PC-9 (cell line): ENCODE measurements at regions not wholly inside any gene's neighbourhood (a gene's known extent, or its start where the extent isn't known, plus 50 kb on each side); places are given as distances from the start of the nearest gene placed in this dataset.

Experiments
- BruUV-seq: library from RNA; stranded (reverse); fragments of 400-500 nt; replicated peaks from 2 replicates; lab custom pipeline; 2021; lab: Mats Ljungman, UMichigan
- CTCF ChIA-PET: fragments of 300-600 bp; sonication (Branson Sonifier 250); formaldehyde crosslinking; loops from one replicate; lab custom pipeline; 2022; ENCODE audit warnings: antibody characterized with exemption; lab: Charles Lee
- POLR2A ChIA-PET: fragments of 300-600 bp; sonication (Branson Sonifier 250); formaldehyde crosslinking; loops from one replicate; lab custom pipeline; 2022; ENCODE audit warnings: antibody characterized with exemption; ENCODE audit not compliant: unreplicated experiment; lab: Charles Lee
- DNase-seq, 2 experiments: peaks; one replicate each; pipeline versions ENCODE4 v3.0.0 to v3.0.0-alpha.2; 2015 to 2022; ENCODE audit warnings: mixed read lengths in 1 of 2
- H2AFZ ChIP-seq: fragments of 200-600 bp; sonication (generic); 2 replicates; pipeline ENCODE4 v1.8.1; 2017; ENCODE audit warnings: antibody characterized with exemption
- H3F3A ChIP-seq: fragments of 200-600 bp; sonication (generic); 2 replicates; pipeline ENCODE4 v1.8.1; 2017; ENCODE audit warnings: antibody characterized with exemption, mild to moderate bottlenecking, low read depth; ENCODE audit not compliant: insufficient read depth
- H3K27ac ChIP-seq: fragments of 200-600 bp; sonication (generic); 2 replicates; pipeline ENCODE4 v1.6.1; 2016; ENCODE audit warnings: mixed run types
- H3K27me3 ChIP-seq: fragments of 200-600 bp; sonication (generic); 2 replicates; pipeline ENCODE4 v1.6.1; 2016; ENCODE audit warnings: low read depth, mixed run types; ENCODE audit not compliant: insufficient read depth
- H3K36me3 ChIP-seq: fragments of 200-600 bp; sonication (generic); 2 replicates; pipeline ENCODE4 v1.6.1; 2016; ENCODE audit warnings: low read depth, mixed run types
- H3K4me1 ChIP-seq: fragments of 200-600 bp; sonication (generic); replicated peaks from 2 replicates; pipeline ENCODE4 v1.6.1; 2016; ENCODE audit warnings: mixed run types; ENCODE audit not compliant: insufficient read depth
- H3K4me2 ChIP-seq: fragments of 200-600 bp; sonication (generic); 2 replicates; pipeline ENCODE4 v1.6.1; 2017; ENCODE audit warnings: mixed run types
- H3K4me3 ChIP-seq: fragments of 200-600 bp; sonication (generic); 2 replicates; pipeline ENCODE4 v1.6.1; 2016; ENCODE audit warnings: mixed run types
- H3K79me2 ChIP-seq: fragments of 200-600 bp; sonication (generic); 2 replicates; pipeline ENCODE4 v1.6.1; 2017; ENCODE audit warnings: low read depth, mixed run types
- H3K9me2 ChIP-seq: fragments of 200-600 bp; sonication (generic); 2 replicates; pipeline ENCODE4 v1.8.1; 2017; ENCODE audit warnings: mild to moderate bottlenecking; ENCODE audit not compliant: insufficient read depth
- H3K9me3 ChIP-seq: fragments of 200-600 bp; sonication (generic); 2 replicates; pipeline ENCODE4 v1.8.1; 2016; ENCODE audit warnings: low read depth; ENCODE audit not compliant: insufficient read depth
- H4K20me1 ChIP-seq: fragments of 200-600 bp; sonication (generic); 2 replicates; pipeline ENCODE4 v1.8.1; 2017; ENCODE audit not compliant: insufficient read depth
- EZH2 ChIP-seq: fragments of 200-600 bp; sonication (generic); IDR thresholded peaks from 2 replicates; pipeline ENCODE4 v1.8.0; 2017; ENCODE audit warnings: antibody characterized with exemption, low read depth
- intact Hi-C: fragments of 100-400 bp; cut with micrococcal nuclease; formaldehyde crosslinking; loops from one replicate; pipeline ENCODE4 v1.10.0; 2022; ENCODE audit not compliant: unreplicated experiment
- TF ChIP-seq, protein P1 (sequence below): fragments of 200-600 bp; sonication (generic); conservative IDR thresholded peaks from 2 replicates; pipeline ENCODE4 v1.6.1; 2017; ENCODE audit warnings: mixed run types, antibody characterized with exemption, mild to moderate bottlenecking, moderate library complexity

DNA sequence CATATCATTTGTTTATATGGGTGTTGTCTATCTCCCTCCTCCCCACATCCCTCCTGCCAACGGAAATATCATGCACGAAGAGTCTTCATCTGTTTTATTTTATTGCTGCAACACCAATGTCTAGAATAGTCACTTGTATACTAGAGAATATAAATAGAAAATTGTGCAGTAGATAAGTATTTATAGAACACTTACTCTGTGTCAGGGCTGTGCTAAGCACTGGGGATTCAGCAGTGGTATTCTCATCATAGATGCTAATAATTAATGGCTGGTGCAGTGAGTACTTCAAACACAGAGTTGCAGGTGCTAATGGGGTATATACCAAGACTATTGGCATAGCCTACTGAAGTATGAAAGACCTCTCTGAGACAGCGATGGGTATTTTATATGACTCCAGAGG, 353.5 kb upstream of the CDH6 start:
- Histone ChIP-seq H3K4me2 (no peak overlapping the region), H4K20me1 (no peaks in the 10 kb centered on the region), H3K27me3 (no peaks in the 10 kb centered on the region), H3K36me3 (no peaks in the 10 kb centered on the region), H3K9me3 (no peaks in the 10 kb centered on the region), H3K79me2 (no peaks in the 10 kb centered on the region), H3K27ac (no peak overlapping the region), H3K4me1 (no peaks in the 10 kb centered on the region), H3F3A (no peaks in the 10 kb centered on the region), H2AFZ (no peak overlapping the region), H3K9me2 (no peaks in the 10 kb centered on the region), H3K4me3 (no peak overlapping the region)
- no peak for DNase-seq
- no TSS peak for BruUV-seq
- POLR2A ChIA-PET: interaction anchor here (0.7 kb wide), 1 partner anchor 54 kb away, joined by 3 read pairs; no protein-coding TSS in a partner anchor
- intact Hi-C loops: no loop called here
- TF ChIP-seq, protein P1, sequence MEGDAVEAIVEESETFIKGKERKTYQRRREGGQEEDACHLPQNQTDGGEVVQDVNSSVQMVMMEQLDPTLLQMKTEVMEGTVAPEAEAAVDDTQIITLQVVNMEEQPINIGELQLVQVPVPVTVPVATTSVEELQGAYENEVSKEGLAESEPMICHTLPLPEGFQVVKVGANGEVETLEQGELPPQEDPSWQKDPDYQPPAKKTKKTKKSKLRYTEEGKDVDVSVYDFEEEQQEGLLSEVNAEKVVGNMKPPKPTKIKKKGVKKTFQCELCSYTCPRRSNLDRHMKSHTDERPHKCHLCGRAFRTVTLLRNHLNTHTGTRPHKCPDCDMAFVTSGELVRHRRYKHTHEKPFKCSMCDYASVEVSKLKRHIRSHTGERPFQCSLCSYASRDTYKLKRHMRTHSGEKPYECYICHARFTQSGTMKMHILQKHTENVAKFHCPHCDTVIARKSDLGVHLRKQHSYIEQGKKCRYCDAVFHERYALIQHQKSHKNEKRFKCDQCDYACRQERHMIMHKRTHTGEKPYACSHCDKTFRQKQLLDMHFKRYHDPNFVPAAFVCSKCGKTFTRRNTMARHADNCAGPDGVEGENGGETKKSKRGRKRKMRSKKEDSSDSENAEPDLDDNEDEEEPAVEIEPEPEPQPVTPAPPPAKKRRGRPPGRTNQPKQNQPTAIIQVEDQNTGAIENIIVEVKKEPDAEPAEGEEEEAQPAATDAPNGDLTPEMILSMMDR: no peak
- TF ChIP-seq EZH2: no peak
- CTCF ChIA-PET: no interaction called here

DNA sequence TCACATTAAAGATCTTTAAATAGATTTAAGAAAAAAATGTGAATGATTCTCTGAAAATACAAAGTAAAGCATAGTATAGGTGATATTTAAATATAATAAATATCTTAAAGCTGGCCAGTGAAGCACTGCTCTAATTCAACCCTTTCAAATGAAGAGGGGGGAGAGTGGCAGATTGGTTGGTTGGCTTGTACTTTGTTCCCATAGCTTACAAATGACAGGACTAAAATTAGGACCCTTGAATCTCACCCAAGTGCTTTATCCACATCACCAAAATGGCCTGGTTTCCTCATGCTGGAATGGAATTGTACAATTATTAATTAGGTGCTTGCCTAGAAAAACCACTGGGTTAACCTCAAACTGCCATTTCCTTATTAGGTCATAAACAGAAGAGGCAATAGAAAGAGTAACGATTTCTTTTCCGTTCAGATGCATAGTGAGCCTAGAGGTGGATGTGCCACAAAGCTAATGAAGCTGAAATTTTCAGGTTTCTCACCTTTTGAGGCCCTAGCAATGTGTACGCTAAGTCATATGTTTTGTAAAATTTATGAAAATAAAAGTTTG, 354.5 kb upstream of the CDH6 start:
- no peak for DNase-seq
- H2AFZ ChIP-seq: no peak overlapping the region; the same call in 1 of the 2 replicates
- H3F3A ChIP-seq: no peaks in the 10 kb centered on the region
- no peaks in the 10 kb centered on the region for H3K79me2 ChIP-seq
- ChIA-PET POLR2A (no interaction called here), CTCF (no interaction called here)
- H3K9me3 ChIP-seq: no peaks in the 10 kb centered on the region
- H3K36me3 ChIP-seq: no peaks in the 10 kb centered on the region
- no peaks in the 10 kb centered on the region for H3K4me1 ChIP-seq
- H3K4me3 ChIP-seq: no peak overlapping the region
- H4K20me1 ChIP-seq: no peaks in the 10 kb centered on the region
- no peaks in the 10 kb centered on the region for H3K9me2 ChIP-seq
- TF ChIP-seq EZH2: no peak
- TF ChIP-seq, protein P1: no peak
- intact Hi-C loops: no loop called here
- H3K4me2 ChIP-seq: no peak overlapping the region
- H3K27ac ChIP-seq: no peak overlapping the region
- no peaks in the 10 kb centered on the region for H3K27me3 ChIP-seq
- no TSS peak for BruUV-seq

DNA sequence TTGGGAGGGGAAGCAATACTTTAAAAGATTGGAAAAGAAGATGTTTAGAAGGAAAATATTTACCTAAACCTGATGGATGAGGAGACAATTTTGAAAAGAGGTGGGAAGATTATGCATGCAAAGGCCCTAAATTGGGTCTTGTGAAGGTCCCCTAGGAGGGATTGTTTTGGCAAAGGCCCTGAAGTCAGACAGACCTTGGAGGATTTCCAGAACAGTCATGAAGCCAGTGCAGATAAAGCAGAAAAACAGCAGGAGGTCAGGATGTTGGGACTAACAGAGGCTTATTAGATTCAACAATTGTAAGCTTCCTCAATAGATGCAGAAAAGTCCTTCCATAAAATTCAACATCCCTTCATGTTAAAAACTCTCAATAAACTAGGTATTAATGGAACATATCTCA, 361.0 kb upstream of the CDH6 start:
- Histone ChIP-seq H3K4me3 (no peak overlapping the region), H3K9me2 (no peaks in the 10 kb centered on the region), H3K27me3 (no peaks in the 10 kb centered on the region), H4K20me1 (no peaks in the 10 kb centered on the region), H2AFZ (no peak overlapping the region), H3K36me3 (no peaks in the 10 kb centered on the region), H3K9me3 (no peaks in the 10 kb centered on the region), H3F3A (no peaks in the 10 kb centered on the region), H3K27ac (no peak overlapping the region), H3K79me2 (no peaks in the 10 kb centered on the region), H3K4me2 (no peak overlapping the region), H3K4me1 (no peaks in the 10 kb centered on the region)
- no peak for DNase-seq
- TF ChIP-seq, protein P1: no peak
- TF ChIP-seq EZH2: no peak
- ChIA-PET POLR2A (no interaction called here), CTCF (no interaction called here)
- no TSS peak for BruUV-seq
- intact Hi-C loops: no loop called here
